ENCODE measurements at regions not wholly inside any gene's neighbourhood (a gene's known extent, or its start where the extent isn't known, plus 50 kb on each side); places are given as distances from the start of the nearest gene placed in this dataset.

- CTCF ChIA-PET, result no interaction called here
- POLR2A ChIA-PET, result no interaction called here
- DNase-seq (ENCODE audit: extremely low spot score), result no peak
- TF ChIP-seq FOXA1 (IDR thresholded peaks at IDR 0.05) (no peak), BHLHE40 (IDR thresholded peaks at IDR 0.05; ENCODE audit: borderline replicate concordance) (no peak), ELF4 (IDR thresholded peaks at IDR 0.05) (no peak), SP1 (IDR thresholded peaks at IDR 0.05) (no peak)
- TF ChIP-seq, protein P1, sequence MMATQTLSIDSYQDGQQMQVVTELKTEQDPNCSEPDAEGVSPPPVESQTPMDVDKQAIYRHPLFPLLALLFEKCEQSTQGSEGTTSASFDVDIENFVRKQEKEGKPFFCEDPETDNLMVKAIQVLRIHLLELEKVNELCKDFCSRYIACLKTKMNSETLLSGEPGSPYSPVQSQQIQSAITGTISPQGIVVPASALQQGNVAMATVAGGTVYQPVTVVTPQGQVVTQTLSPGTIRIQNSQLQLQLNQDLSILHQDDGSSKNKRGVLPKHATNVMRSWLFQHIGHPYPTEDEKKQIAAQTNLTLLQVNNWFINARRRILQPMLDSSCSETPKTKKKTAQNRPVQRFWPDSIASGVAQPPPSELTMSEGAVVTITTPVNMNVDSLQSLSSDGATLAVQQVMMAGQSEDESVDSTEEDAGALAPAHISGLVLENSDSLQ (IDR thresholded peaks at IDR 0.05), result no peak
Measured at GRCh38 chr2:220701115-220701514, 871.0 kb downstream of the EPHA4 start.

DNA sequence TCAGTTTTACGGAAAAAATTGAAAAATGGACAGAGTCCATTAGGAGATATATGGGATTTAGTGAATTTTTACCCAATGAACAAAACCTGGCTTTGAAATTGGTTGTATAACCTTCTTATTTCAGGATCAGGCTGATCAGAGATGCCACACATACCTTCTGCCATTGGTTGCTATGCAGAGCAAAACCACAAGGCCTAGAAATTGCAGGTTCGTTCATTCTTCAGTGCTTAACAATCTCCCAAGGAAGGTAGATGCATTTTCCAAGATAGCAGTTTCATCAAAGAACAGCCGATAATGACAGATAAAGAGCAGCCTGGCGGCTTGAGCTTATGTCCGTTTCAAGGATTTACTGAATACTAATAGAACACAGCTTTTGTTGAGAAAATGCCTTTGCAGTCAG, 868.8 kb downstream of the EPHA4 start:
- ChIA-PET CTCF (no interaction called here), POLR2A (no interaction called here)
- no peak for DNase-seq (ENCODE audit: extremely low spot score)
- TF ChIP-seq ELF4 (IDR thresholded peaks at IDR 0.05) (no peak), NFRKB (IDR thresholded peaks at IDR 0.05) (no peak), SP1 (IDR thresholded peaks at IDR 0.05) (no peak), FOXA1 (IDR thresholded peaks at IDR 0.05) (no peak), TARDBP (IDR thresholded peaks at IDR 0.05) (no peak), FOXM1 (IDR thresholded peaks at IDR 0.05; ENCODE audit: borderline replicate concordance) (no peak), HDGF (IDR thresholded peaks at IDR 0.05; ENCODE audit: borderline replicate concordance) (no peak), SUZ12 (IDR thresholded peaks at IDR 0.05) (no peak)

DNA sequence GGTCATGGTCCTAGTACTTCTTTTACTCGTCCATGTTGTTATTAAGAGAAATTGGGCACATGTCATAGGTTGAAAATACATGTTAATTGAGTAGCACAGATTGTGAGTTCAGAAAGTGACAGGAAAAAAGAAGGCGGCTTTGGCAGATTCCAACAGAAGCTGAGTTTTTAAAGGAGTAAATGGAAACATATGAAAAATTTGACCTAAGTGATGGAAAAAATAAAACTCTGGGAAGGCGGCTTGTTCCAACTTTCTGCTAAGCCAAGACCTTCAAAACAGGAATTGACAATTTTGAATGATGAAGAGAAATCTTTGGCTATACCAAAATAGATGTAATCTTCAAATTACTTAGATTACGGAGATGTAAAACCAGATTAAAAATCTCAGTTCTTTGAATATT, 868.0 kb downstream of the EPHA4 start:
- CTCF ChIA-PET, result no interaction called here
- DNase-seq (ENCODE audit: extremely low spot score), result no peak
- POLR2A ChIA-PET, result no interaction called here
- no peak for TF ChIP-seq FOXA1 (IDR thresholded peaks at IDR 0.05)
- no peak for TF ChIP-seq FOXM1 (IDR thresholded peaks at IDR 0.05; ENCODE audit: borderline replicate concordance)
- no peak for TF ChIP-seq TARDBP (IDR thresholded peaks at IDR 0.05)
- TF ChIP-seq ARNT (IDR thresholded peaks at IDR 0.05), result no peak
- no peak for TF ChIP-seq NFRKB (IDR thresholded peaks at IDR 0.05)
- no peak for TF ChIP-seq BHLHE40 (IDR thresholded peaks at IDR 0.05; ENCODE audit: borderline replicate concordance)
- TF ChIP-seq LEF1 (IDR thresholded peaks at IDR 0.05; ENCODE audit: borderline replicate concordance), result no peak
- no peak for TF ChIP-seq FOXK2 (IDR thresholded peaks at IDR 0.05)
- no peak for TF ChIP-seq CTBP1 (IDR thresholded peaks at IDR 0.05; ENCODE audit: borderline replicate concordance)
- TF ChIP-seq, protein P1 (IDR thresholded peaks at IDR 0.05), result no peak
- no peak for TF ChIP-seq SP1 (IDR thresholded peaks at IDR 0.05)
- TF ChIP-seq ZNF384 (IDR thresholded peaks at IDR 0.05), result no peak
- TF ChIP-seq L3MBTL2 (conservative IDR thresholded peaks at IDR 0.05), result no peak
- no peak for TF ChIP-seq SUZ12 (IDR thresholded peaks at IDR 0.05)
- no peak for TF ChIP-seq HDGF (IDR thresholded peaks at IDR 0.05; ENCODE audit: borderline replicate concordance)
- TF ChIP-seq ELF4 (IDR thresholded peaks at IDR 0.05), result no peak

DNA sequence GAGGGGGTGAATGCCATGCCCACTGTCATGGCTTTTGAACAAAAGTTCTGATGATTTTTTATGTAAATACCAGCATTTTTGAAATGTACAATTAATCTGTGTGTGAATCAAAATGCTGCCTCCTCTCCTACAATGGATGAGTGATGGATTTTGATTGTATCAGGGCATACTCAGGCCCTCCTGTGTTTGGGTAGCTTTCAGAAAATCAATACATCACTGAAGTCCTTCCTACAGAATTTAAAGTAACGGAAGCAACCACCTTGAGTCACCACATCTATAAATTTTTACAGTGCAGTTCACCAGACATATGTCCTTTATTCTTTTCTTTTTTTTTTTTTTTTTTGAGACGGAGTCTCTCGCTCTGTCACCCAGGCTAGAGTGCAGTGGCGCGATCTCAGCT, 867.3 kb downstream of the EPHA4 start:
- TF ChIP-seq CTBP1 (IDR thresholded peaks at IDR 0.05; ENCODE audit: borderline replicate concordance) (no peak), FOXK2 (IDR thresholded peaks at IDR 0.05) (no peak), HDGF (IDR thresholded peaks at IDR 0.05; ENCODE audit: borderline replicate concordance) (no peak), FOXA1 (IDR thresholded peaks at IDR 0.05) (no peak), SUZ12 (IDR thresholded peaks at IDR 0.05) (no peak), BHLHE40 (IDR thresholded peaks at IDR 0.05; ENCODE audit: borderline replicate concordance) (no peak), TARDBP (IDR thresholded peaks at IDR 0.05) (no peak), SP1 (IDR thresholded peaks at IDR 0.05) (no peak), LEF1 (IDR thresholded peaks at IDR 0.05; ENCODE audit: borderline replicate concordance) (no peak), NFRKB (IDR thresholded peaks at IDR 0.05) (no peak), ELF4 (IDR thresholded peaks at IDR 0.05) (no peak), ZNF384 (IDR thresholded peaks at IDR 0.05) (no peak)
- TF ChIP-seq, protein P1 (IDR thresholded peaks at IDR 0.05), result no peak
- no peak for DNase-seq (ENCODE audit: extremely low spot score)
- ChIA-PET POLR2A (no interaction called here), CTCF (no interaction called here)

DNA sequence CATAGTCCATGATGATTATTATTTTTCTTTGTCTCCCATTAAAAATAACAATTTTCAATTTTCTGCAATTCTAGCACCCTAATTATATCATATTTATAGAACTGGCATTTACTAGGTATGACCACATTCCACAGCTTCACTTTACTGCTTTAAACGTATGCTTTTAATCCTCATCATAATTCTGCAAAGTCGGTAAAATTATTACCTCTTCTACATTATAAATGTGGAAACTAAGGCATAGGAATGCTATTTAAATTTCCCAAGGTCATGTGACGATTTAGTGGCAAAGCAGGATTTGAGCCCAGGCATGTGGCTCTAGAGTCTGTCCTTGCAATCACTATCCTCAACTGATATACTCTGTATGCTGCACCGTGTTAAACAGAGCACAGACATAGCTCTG, 866.4 kb downstream of the EPHA4 start:
- TF ChIP-seq FOXM1 (IDR thresholded peaks at IDR 0.05; ENCODE audit: borderline replicate concordance) (no peak), FOXA1 (IDR thresholded peaks at IDR 0.05) (no peak), L3MBTL2 (conservative IDR thresholded peaks at IDR 0.05) (no peak), ZNF384 (IDR thresholded peaks at IDR 0.05) (no peak)
- no peak for DNase-seq (ENCODE audit: extremely low spot score)
- CTCF ChIA-PET, result no interaction called here
- POLR2A ChIA-PET, result no interaction called here

DNA sequence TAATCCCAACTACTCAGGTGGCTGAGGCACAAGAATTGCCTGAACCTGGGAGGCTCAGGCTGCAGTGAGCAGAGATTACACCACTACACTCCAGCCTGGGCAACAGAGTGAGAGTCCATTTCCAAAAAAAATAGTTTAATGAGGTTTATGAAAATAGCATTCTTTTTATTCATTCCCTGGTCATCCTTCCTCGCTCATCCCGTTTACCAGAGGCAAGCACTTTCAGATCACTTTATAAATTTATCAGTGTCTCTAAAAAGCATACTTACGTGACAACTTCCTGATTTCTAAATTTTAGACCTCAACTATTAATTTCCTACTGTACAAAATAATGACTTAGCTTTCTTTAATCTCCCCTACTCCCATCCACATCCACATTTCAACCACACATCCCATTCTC, 864.8 kb downstream of the EPHA4 start:
- no peak for DNase-seq (ENCODE audit: extremely low spot score)
- ChIA-PET CTCF (no interaction called here), POLR2A (no interaction called here)

More for the DNA sequence above, 864.8 kb downstream of the EPHA4 start:
- no peak for TF ChIP-seq L3MBTL2 (conservative IDR thresholded peaks at IDR 0.05)
- TF ChIP-seq NFRKB (IDR thresholded peaks at IDR 0.05), result no peak
- no peak for TF ChIP-seq HDGF (IDR thresholded peaks at IDR 0.05; ENCODE audit: borderline replicate concordance)
- TF ChIP-seq ELF4 (IDR thresholded peaks at IDR 0.05), result no peak
- TF ChIP-seq BHLHE40 (IDR thresholded peaks at IDR 0.05; ENCODE audit: borderline replicate concordance), result no peak
- TF ChIP-seq FOXM1 (IDR thresholded peaks at IDR 0.05; ENCODE audit: borderline replicate concordance), result no peak
- TF ChIP-seq TARDBP (IDR thresholded peaks at IDR 0.05), result no peak
- TF ChIP-seq ARNT (IDR thresholded peaks at IDR 0.05), result no peak
- TF ChIP-seq, protein P1 (IDR thresholded peaks at IDR 0.05), result no peak
- no peak for TF ChIP-seq CTBP1 (IDR thresholded peaks at IDR 0.05; ENCODE audit: borderline replicate concordance)
- no peak for TF ChIP-seq FOXK2 (IDR thresholded peaks at IDR 0.05)
- TF ChIP-seq LEF1 (IDR thresholded peaks at IDR 0.05; ENCODE audit: borderline replicate concordance), result no peak
- TF ChIP-seq SP1 (IDR thresholded peaks at IDR 0.05), result no peak
- no peak for TF ChIP-seq SUZ12 (IDR thresholded peaks at IDR 0.05)
- no peak for TF ChIP-seq FOXA1 (IDR thresholded peaks at IDR 0.05)
- TF ChIP-seq ZNF384 (IDR thresholded peaks at IDR 0.05), result no peak

All from HEK293T (cell line).